TTC549 (cell line): ENCODE measurements at regions not wholly inside any gene's neighbourhood (a gene's known extent, or its start where the extent isn't known, plus 50 kb on each side); places are given as distances from the start of the nearest gene placed in this dataset.

Experiments
- FAIRE-seq: peaks from 2 replicates; lab custom pipeline; 2012; peaks lifted over from hg19 to GRCh38; lab: Jason Lieb, UNC

DNA sequence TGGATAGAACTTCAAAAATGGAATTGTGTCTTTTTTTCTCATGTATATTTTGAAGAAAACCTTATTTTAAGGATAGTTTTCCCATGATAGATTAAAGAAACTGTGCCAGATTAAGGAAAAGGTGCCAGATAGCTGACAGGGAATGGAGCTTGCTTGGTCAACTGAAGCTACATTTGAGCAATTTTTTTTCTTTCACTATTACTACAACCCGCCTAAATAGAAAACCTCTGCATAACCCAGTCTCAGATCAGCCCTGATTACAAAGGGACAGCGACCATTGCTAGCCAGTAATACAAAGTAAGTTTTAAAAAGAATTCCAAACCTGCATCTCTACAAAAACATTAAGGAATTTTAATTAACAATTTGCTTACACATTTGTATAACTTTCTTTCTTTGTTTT, 1123.4 kb upstream of the LRRTM3 start:
- FAIRE-seq = no peak

DNA sequence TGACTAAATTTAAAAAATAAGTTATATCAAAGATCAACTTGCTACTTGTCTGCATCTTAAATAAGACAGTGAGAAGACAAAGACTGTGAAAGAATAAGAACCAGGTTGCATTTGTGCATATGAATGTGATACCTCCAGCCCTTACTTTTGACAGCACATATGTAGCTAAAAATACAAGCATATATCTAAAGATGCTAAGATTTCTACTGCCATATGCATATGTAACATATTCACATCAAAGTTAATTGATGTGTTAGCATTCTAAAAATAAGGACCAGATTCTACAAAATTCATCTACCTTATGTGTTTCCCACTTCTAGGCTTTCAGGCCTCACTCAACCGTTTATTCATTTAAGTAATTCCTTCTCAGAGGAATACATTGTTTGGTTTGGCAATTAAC, 1120.3 kb upstream of the LRRTM3 start:
- no peak for FAIRE-seq

DNA sequence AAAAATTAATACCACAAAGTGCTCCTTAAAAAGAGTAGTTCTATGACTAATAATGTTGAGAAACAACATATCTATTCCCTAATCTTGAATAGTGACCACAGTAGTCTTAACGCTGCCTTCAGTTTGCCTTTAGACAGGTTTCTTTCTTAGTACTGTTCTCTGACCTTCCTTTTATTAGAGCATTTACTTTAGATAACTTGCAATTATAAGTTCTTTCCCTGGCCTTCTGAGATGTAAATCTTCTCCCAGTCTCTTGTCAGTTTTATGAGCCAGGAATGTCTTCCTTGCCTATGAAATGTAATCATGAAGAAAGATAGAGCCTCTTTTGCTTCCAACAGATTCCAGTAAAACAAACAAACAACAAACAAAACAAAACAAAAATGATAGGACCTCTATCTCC, 1119.8 kb upstream of the LRRTM3 start:
- FAIRE-seq = no peak

DNA sequence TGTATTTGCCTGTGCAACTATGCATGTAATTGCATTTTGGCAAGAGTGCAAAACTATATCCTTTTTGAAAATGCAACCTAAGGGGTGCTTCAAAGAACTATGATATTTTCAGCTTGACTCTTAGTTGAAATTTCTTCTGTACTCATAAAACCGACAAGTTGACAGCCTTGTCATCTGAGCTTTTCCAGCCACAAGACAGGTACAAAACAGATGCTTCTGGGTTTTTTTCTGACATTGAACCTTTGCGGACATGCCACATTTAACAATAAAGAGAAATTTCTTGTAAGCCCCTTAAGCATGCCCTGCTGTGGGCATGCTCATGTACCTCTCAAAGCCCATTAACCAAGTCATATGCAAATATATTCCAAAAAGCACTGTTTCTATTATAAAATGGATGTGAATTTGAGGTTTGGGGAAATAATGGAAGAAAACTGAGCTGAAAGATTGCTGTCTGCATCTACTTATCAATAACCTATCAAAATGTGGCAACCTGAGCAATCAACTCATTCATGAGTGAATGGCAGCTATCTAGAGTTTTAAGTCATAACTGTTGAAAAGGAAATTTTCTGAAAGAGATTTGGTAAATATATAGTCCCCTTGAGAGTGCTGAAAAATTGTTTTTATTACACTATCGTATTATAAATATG, 1117.0 kb upstream of the LRRTM3 start:
- FAIRE-seq = no peak

DNA sequence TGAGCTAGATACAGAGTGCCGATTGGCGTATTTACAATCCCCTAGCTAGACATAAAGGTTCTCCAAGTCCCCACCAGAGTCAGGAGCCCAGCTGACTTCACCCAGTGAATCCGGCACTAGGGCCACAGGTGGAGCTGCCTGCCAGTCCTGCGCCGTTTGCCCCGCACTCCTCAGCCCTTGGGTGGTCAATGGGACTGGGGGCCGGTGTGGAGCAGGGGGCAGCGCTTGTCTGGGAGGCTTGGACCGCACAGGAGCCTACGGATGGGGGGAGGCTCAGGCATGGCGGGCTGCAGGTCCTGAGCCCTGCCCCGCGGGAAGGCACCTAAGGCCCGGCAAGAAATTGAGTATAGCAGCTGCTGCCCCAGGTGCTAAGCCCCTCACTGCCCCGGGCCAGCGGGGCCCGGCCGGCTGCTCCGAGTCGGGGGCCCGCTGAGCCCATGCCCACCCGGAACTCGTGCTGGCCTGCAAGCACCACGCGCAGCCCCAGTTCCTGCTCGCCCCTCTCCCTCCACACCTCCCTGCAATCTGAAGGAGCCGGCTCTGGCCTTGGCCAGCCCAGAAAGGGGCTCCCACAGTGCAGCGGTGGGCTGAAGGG, 1113.8 kb upstream of the LRRTM3 start:
- no peak for FAIRE-seq

DNA sequence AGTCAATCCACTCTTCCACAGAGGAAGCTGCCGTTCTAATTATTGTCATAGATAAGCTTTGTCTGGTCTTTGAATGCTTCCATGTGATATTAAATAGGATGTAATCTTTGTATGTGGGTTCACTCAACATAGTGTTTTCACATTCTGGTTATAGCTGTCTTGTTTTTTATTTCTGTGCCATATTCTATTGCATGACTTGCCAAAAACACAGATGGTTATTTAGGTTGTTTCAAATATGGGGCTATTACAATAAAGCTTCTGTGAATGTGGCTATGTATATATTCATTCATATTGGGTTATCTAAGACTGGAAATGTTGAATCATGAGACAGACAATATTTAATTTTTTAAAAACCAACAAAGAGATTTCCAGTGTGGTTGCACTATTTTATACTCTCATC, 1109.3 kb upstream of the LRRTM3 start:
- no peak for FAIRE-seq

DNA sequence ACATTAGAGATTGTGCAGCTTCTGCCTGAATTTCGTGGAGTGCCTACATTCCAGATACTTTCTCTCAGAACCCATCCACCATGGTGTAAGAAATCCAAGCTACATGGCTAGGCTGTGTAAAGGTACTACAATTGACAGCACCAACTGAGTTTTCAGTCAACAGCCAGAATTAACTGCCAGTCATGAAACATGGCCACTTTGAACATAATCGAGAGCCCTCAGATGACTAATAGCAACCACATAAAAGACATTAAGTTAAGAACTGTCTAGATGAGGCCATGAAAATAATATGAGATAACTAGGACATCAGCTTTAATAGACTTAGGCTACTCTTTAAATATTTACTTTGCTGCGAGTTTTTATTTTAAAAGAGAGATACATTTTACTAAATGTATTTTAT, 1106.8 kb upstream of the LRRTM3 start:
- FAIRE-seq = no peak

DNA sequence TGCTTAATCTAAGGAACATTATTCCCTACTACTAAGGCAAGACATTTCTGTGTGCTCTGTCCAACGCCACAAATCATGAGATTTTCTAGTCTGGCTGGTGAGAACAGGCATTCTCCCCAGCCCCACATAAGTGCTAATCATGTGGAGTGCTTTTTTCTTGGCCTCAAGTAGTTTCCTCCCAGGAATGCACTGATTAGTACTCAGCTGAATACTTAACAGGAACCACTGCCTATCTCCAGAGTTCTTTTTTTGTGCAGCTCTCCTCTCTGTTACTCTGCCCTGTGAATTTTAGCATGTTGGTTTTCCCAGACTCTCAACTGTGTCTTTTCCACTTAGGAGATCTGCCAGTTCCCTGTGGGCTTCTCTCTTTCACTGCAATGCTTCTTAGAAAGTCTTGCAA, 1098.5 kb upstream of the LRRTM3 start:
- no peak for FAIRE-seq

DNA sequence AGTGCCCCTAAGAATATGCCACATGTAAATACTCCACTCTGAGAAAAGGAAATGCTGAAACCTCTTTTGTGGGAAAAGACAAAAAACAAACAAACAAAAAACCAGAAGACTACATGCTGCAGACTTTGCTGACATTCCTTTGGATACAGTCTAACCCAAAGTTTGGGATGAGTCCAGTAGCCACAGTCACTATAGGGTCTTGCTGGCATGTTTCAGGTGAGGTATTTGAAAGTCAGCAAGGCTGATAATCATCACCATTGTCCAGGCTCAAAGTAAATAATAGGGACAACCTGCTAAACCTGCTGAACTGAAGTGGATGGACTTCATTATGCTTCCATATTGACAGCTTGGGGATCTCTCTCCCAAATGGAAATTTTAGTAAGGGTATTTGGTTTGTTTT, 1087.0 kb upstream of the LRRTM3 start:
- FAIRE-seq = no peak

GRCh38 chr10:65843203-65843602, 1082.6 kb upstream of the LRRTM3 start:
- no peak for FAIRE-seq

GRCh38 chr10:65845916-65846315, 1079.9 kb upstream of the LRRTM3 start:
- no peak for FAIRE-seq

DNA sequence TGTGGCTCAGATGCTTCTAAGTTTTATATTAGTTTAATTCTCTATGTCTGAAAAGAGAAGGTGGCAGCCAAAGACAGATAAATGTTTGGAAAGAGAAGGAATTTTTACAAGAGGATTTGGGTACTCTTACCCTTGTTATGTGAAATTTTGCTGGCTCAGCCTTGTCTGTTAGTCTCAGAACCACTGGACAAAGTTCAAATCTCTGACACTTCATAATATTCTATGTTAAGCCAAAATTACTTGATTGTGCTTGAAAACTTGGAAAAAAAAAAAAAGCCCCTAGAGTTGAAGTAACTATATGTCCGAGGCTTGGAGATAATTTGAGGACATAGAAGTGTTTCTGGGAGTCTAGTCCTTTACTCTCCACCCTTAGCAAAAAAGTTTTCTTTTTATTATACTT, 1079.3 kb upstream of the LRRTM3 start:
- FAIRE-seq = no peak

DNA sequence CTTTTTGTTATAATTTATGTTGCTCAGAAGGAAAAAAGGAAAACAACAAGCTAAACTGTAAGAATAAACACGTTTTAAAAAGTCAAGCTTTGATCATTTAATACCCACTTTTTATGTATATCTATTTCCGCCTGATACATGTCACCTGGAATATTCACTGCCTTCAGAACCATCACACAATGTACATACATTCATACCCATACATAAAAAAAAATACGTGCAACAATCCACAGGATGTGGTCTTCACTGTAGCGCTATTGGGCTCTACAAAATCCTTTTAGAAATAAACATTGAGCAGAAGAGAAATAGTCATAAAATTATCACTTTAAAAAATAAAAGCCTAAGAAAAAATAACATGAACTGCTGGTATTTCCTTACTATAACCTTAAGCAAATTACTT, 1078.9 kb upstream of the LRRTM3 start:
- FAIRE-seq = no peak

DNA sequence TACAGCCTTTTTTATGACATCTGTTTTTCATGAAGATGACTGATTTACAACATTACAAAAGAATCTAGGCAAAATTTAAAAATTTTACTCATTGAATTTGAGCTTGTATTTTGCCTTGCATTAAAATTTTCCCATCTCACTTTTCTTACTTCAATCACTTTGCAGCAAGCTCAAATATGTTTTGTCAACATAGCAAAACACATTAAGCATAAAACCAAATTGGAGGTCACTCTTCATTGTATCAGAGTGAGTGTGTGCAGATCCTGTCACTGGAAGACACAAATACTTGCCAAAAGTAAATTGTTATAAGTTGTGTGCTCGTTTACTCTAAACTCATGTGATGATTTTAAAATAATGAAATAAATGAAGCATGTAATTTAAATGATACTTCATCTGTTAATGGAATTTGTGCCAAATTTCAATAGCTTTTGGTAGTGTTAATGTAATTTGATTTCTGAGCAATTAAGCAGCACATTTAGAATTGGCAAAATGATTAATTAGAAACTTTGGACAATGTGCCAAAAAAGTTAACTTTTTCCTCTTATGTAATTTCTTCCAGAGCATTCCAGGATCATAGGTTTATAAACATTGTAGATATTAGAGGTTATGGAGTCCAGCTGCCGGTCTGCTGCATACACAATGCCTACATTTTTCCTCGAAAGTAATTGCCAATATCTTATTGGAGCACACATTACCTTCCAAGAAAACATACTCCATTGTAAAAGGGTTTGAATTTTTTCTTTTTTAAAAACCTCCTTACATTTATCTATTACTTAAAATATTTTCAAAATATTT, 1078.2 kb upstream of the LRRTM3 start:
- no peak for FAIRE-seq

GRCh38 chr10:65858841-65859240, 1067.0 kb upstream of the LRRTM3 start:
- no peak for FAIRE-seq

- no peak for FAIRE-seq
These were observed 1064.6 kb upstream of the LRRTM3 start for GRCh38 chr10:65861249-65861648.
